Activated CD8-positive, alpha-beta T cell treated with anti-CD3 and anti-CD28 coated beads, Interleukin-2, amount 10 ng/mL, durations not matched to agents 7 days and 5 days (primary cell): ENCODE measurements at regions not wholly inside any gene's neighbourhood (a gene's known extent, or its start where the extent isn't known, plus 50 kb on each side); places are given as distances from the start of the nearest gene placed in this dataset.

Experiments used
- ATAC-seq: fragments of 150-1000 bp; cut with Tn5 transposase; one replicate; pipeline ENCODE4 v1.10.0; 2021; ENCODE audit warnings: moderate library complexity
- CTCF ChIA-PET: fragments of 350-600 bp; sonication (Branson Sonifier 250); formaldehyde crosslinking; loops from one replicate; lab custom pipeline; 2021; ENCODE audit warnings: antibody characterized with exemption; lab: Charles Lee
- POLR2A ChIA-PET: fragments of 350-600 bp; sonication (Branson Sonifier 250); formaldehyde crosslinking; loops from one replicate; lab custom pipeline; 2021; ENCODE audit warnings: antibody characterized with exemption; lab: Charles Lee
- DNase-seq: peaks from one replicate; pipeline ENCODE4 v3.0.0-alpha.2; 2020
- H3K27ac Mint-ChIP-seq: one replicate; pipeline ENCODE4 v1.8.0; 2021; ENCODE audit warnings: mild to moderate bottlenecking, mixed read lengths
- H3K27me3 Mint-ChIP-seq: one replicate; pipeline ENCODE4 v1.8.0; 2021; ENCODE audit warnings: low read depth, mixed read lengths
- H3K36me3 Mint-ChIP-seq: one replicate; pipeline ENCODE4 v1.8.0; 2021; ENCODE audit warnings: low read depth, mixed read lengths
- H3K4me1 Mint-ChIP-seq: one replicate; pipeline ENCODE4 v1.8.0; 2021; ENCODE audit warnings: low read depth, mixed read lengths
- H3K4me3 Mint-ChIP-seq: one replicate; pipeline ENCODE4 v1.8.0; 2021; ENCODE audit warnings: mild to moderate bottlenecking, mixed read lengths
- H3K9me3 Mint-ChIP-seq: one replicate; pipeline ENCODE4 v1.8.0; 2022; ENCODE audit warnings: mixed read lengths; ENCODE audit not compliant: insufficient read depth

GRCh38 chr21:39114871-39115575 lies 68.2 kb downstream of the PSMG1 start:
- DNase-seq (no peak), ATAC-seq (no peak)
- Mint-ChIP-seq H3K4me3 (no peak overlapping the region), H3K36me3 (no peaks in the 10 kb centered on the region), H3K27ac (no peak overlapping the region), H3K4me1 (no peaks in the 10 kb centered on the region), H3K27me3 (peaks cover 2% of the 10 kb centered on the region), H3K9me3 (no peaks in the 10 kb centered on the region)
- ChIA-PET CTCF (interaction anchor here (1.0 kb wide), 1 partner anchor 10 kb away, joined by 3 read pairs; no protein-coding TSS in a partner anchor), POLR2A (no interaction called here)

GRCh38 chr21:39111931-39112550 lies 71.2 kb downstream of the PSMG1 start:
- POLR2A ChIA-PET = no interaction called here
- Mint-ChIP-seq H3K27me3 (peaks cover 2% of the 10 kb centered on the region), H3K9me3 (no peaks in the 10 kb centered on the region), H3K4me3 (no peak overlapping the region), H3K36me3 (no peaks in the 10 kb centered on the region), H3K4me1 (no peaks in the 10 kb centered on the region), H3K27ac (no peak overlapping the region)
- no peak for DNase-seq
- CTCF ChIA-PET = no interaction called here
- ATAC-seq = no peak

GRCh38 chr21:39110431-39110830 lies 72.8 kb downstream of the PSMG1 start:
- Mint-ChIP-seq H3K4me3 (no peak overlapping the region), H3K36me3 (no peaks in the 10 kb centered on the region), H3K4me1 (no peaks in the 10 kb centered on the region), H3K9me3 (no peaks in the 10 kb centered on the region), H3K27ac (no peak overlapping the region), H3K27me3 (peaks cover 3% of the 10 kb centered on the region)
- no peak for ATAC-seq
- ChIA-PET POLR2A (no interaction called here), CTCF (no interaction called here)
- no peak for DNase-seq

- Mint-ChIP-seq H3K4me3 (no peak overlapping the region), H3K4me1 (no peaks in the 10 kb centered on the region), H3K9me3 (no peaks in the 10 kb centered on the region), H3K36me3 (no peaks in the 10 kb centered on the region), H3K27me3 (peaks cover 6% of the 10 kb centered on the region), H3K27ac (no peak overlapping the region)
- CTCF ChIA-PET = no interaction called here
- ATAC-seq = no peak
- POLR2A ChIA-PET = no interaction called here
- no peak for DNase-seq
These were observed 73.5 kb downstream of the PSMG1 start for GRCh38 chr21:39109596-39110210.

- H3K4me1 Mint-ChIP-seq = no peaks in the 10 kb centered on the region
- H3K36me3 Mint-ChIP-seq = no peaks in the 10 kb centered on the region
- no peak overlapping the region for H3K4me3 Mint-ChIP-seq
- ATAC-seq = no peak
- ChIA-PET POLR2A (no interaction called here), CTCF (no interaction called here)
- no peak for DNase-seq
- H3K27me3 Mint-ChIP-seq = peaks cover 3% of the 10 kb centered on the region
- H3K9me3 Mint-ChIP-seq = no peaks in the 10 kb centered on the region
- no peak overlapping the region for H3K27ac Mint-ChIP-seq
These were observed 74.1 kb downstream of the PSMG1 start for GRCh38 chr21:39109163-39109530.

GRCh38 chr21:39108291-39109162 lies 74.7 kb downstream of the PSMG1 start:
- Mint-ChIP-seq H3K4me1 (no peaks in the 10 kb centered on the region), H3K4me3 (no peak overlapping the region), H3K27me3 (peaks cover 3% of the 10 kb centered on the region), H3K36me3 (no peaks in the 10 kb centered on the region), H3K9me3 (no peaks in the 10 kb centered on the region), H3K27ac (no peak overlapping the region)
- ChIA-PET POLR2A (no interaction called here), CTCF (no interaction called here)
- DNase-seq (no peak), ATAC-seq (no peak)

GRCh38 chr21:39107739-39108138 lies 75.5 kb downstream of the PSMG1 start:
- Mint-ChIP-seq H3K27me3 (peaks cover 7% of the 10 kb centered on the region), H3K36me3 (no peaks in the 10 kb centered on the region), H3K4me1 (no peaks in the 10 kb centered on the region), H3K27ac (no peak overlapping the region), H3K4me3 (no peak overlapping the region), H3K9me3 (no peaks in the 10 kb centered on the region)
- ATAC-seq = no peak
- DNase-seq = no peak
- ChIA-PET POLR2A (no interaction called here), CTCF (no interaction called here)

GRCh38 chr21:39106881-39107462 lies 76.3 kb downstream of the PSMG1 start:
- DNase-seq (no peak), ATAC-seq (no peak)
- Mint-ChIP-seq H3K4me3 (no peak overlapping the region), H3K27ac (no peak overlapping the region), H3K27me3 (peaks cover 7% of the 10 kb centered on the region), H3K36me3 (no peaks in the 10 kb centered on the region), H3K9me3 (no peaks in the 10 kb centered on the region), H3K4me1 (no peaks in the 10 kb centered on the region)
- POLR2A ChIA-PET = no interaction called here
- CTCF ChIA-PET = no interaction called here

- ChIA-PET POLR2A (no interaction called here), CTCF (interaction anchor here (0.6 to 1.3 kb wide), 3 partner anchors 10 to 394 kb away, joined by 3 read pairs; no protein-coding TSS in a partner anchor)
- no peaks in the 10 kb centered on the region for H3K4me1 Mint-ChIP-seq
- DNase-seq = no peak
- no peaks in the 10 kb centered on the region for H3K9me3 Mint-ChIP-seq
- H3K4me3 Mint-ChIP-seq = no peak overlapping the region
- no peak overlapping the region for H3K27ac Mint-ChIP-seq
- peaks cover 10% of the 10 kb centered on the region for H3K27me3 Mint-ChIP-seq
- H3K36me3 Mint-ChIP-seq = no peaks in the 10 kb centered on the region
- no peak for ATAC-seq
These were observed 77.4 kb downstream of the PSMG1 start for GRCh38 chr21:39105836-39106235.

GRCh38 chr21:39105341-39105765 lies 77.9 kb downstream of the PSMG1 start:
- ChIA-PET CTCF (interaction anchor here (0.6 to 1.3 kb wide), 3 partner anchors 10 to 393 kb away, joined by 3 read pairs; no protein-coding TSS in a partner anchor), POLR2A (no interaction called here)
- Mint-ChIP-seq H3K27me3 (peaks cover 10% of the 10 kb centered on the region), H3K36me3 (no peaks in the 10 kb centered on the region), H3K4me3 (no peak overlapping the region), H3K9me3 (no peaks in the 10 kb centered on the region), H3K4me1 (no peaks in the 10 kb centered on the region), H3K27ac (no peak overlapping the region)
- DNase-seq (no peak), ATAC-seq (no peak)

- Mint-ChIP-seq H3K27me3 (peaks cover 10% of the 10 kb centered on the region), H3K27ac (no peak overlapping the region), H3K4me3 (no peak overlapping the region), H3K9me3 (no peaks in the 10 kb centered on the region), H3K4me1 (no peaks in the 10 kb centered on the region), H3K36me3 (no peaks in the 10 kb centered on the region)
- ATAC-seq = no peak
- ChIA-PET CTCF (interaction anchor here (0.9 to 1.3 kb wide), 2 partner anchors 11 to 393 kb away, joined by 3 read pairs; no protein-coding TSS in a partner anchor), POLR2A (no interaction called here)
- no peak for DNase-seq
These were observed 78.3 kb downstream of the PSMG1 start for GRCh38 chr21:39104911-39105310.
